Thymus (tissue), 11 donors: ENCODE measurements at regions not wholly inside any gene's neighbourhood (a gene's known extent, or its start where the extent isn't known, plus 50 kb on each side); places are given as distances from the start of the nearest gene placed in this dataset.
"Not testable (repeated sequence)": the region's sequence is repeated elsewhere in the genome, so short reads cannot be mapped to it uniquely, and the experiment has no call there.

Experiments
- DNase-seq, 9 donors: peaks; one replicate each; pipeline ENCODE4 v3.0.0-alpha.2; 2013; ENCODE audit warnings: low spot score in 9 of 9, low read depth in 6 of 9, missing footprints in 1 of 9
- H3K27ac ChIP-seq, 2 donors: one replicate each; pipeline ENCODE4 v1.5.1; 2013; ENCODE audit warnings: control low read depth in 1 of 2, low read depth in 1 of 2, low read length in 1 of 2, mild to moderate bottlenecking in 1 of 2, moderate library complexity in 1 of 2
- H3K27me3 ChIP-seq, 2 donors: one replicate each; pipeline ENCODE4 v1.5.1; 2013; ENCODE audit warnings: low read length in 1 of 2; ENCODE audit not compliant: control insufficient read depth in 2 of 2, insufficient read depth in 1 of 2
- H3K36me3 ChIP-seq, 2 donors: one replicate each; pipeline ENCODE4 v1.5.1; 2013; ENCODE audit warnings: low read length in 1 of 2, mild to moderate bottlenecking in 1 of 2, moderate library complexity in 1 of 2; ENCODE audit not compliant: control insufficient read depth in 2 of 2, insufficient read depth in 2 of 2
- H3K4me1 ChIP-seq, 2 donors: one replicate each; pipeline ENCODE4 v1.5.1; 2013; ENCODE audit warnings: low read length in 2 of 2; ENCODE audit not compliant: control insufficient read depth in 2 of 2, insufficient read depth in 2 of 2
- H3K4me3 ChIP-seq, 2 donors: one replicate each; pipeline ENCODE4 v1.5.1; 2013; ENCODE audit warnings: low read length in 2 of 2, control low read depth in 1 of 2, mild to moderate bottlenecking in 1 of 2
- H3K9me3 ChIP-seq, 2 donors: one replicate each; pipeline ENCODE4 v1.5.1; 2013; ENCODE audit warnings: low read length in 1 of 2, mild to moderate bottlenecking in 1 of 2; ENCODE audit not compliant: control insufficient read depth in 2 of 2, insufficient read depth in 1 of 2
- WGBS: extraction: QIAGEN DNeasy Blood & Tissue Kit; methylation state at CpG from one replicate; pipeline ENCODE4 v1.1.7; 2013; 5-methylcytosine and 5-hydroxymethylcytosine counted together
- donor health status: healthy.

- DNase-seq, result no peak
Observed at GRCh38 chr2:226295123-226295522, 504.5 kb downstream of the IRS1 start.

DNA sequence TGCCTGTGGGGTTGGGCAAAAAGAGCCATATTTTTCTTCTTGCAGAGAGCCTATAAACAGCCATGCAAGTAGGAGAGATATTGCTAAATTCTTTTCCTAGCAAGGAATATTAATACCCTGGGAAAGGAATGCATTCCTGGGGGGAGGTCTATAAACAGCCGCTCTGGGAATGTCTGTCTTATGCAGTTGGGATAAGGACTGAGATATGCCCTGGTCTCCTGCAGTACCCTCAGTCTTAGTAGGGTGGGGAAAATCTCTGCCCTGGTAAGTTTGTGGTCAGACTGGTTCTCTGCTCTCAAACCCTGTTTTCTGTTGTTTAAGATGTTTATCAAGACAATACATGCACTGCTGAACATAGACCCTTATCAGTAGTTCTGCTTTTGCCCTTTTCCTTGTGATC lies 508.3 kb downstream of the IRS1 start:
- not testable (repeated sequence) for H3K9me3 ChIP-seq, DNase-seq, H3K4me3 ChIP-seq, H3K36me3 ChIP-seq, H3K27me3 ChIP-seq, H3K27ac ChIP-seq, H3K4me1 ChIP-seq
- WGBS, result 100% methylated on average over 1 of the region's 1 CpG

More at GRCh38 chr2:226295123-226295522, 504.5 kb downstream of the IRS1 start:
- Histone ChIP-seq H3K27me3 (no peaks in the 10 kb centered on the region), H3K4me1 (no peaks in the 10 kb centered on the region), H3K4me3 (no peak overlapping the region), H3K36me3 (no peaks in the 10 kb centered on the region), H3K27ac (no peak overlapping the region), H3K9me3 (no peaks in the 10 kb centered on the region)
- WGBS, result 41% methylated on average over 1 of the region's 1 CpG

GRCh38 chr2:226286916-226287315 lies 512.7 kb downstream of the IRS1 start:
- no peak for DNase-seq
- H3K27ac ChIP-seq, result no peak overlapping the region
- WGBS, result 82% methylated on average over 2 of the region's 2 CpGs
- H3K36me3 ChIP-seq, result no peaks in the 10 kb centered on the region
- no peaks in the 10 kb centered on the region for H3K9me3 ChIP-seq
- H3K4me3 ChIP-seq, result no peak overlapping the region
- no peaks in the 10 kb centered on the region for H3K27me3 ChIP-seq
- no peaks in the 10 kb centered on the region for H3K4me1 ChIP-seq

DNA sequence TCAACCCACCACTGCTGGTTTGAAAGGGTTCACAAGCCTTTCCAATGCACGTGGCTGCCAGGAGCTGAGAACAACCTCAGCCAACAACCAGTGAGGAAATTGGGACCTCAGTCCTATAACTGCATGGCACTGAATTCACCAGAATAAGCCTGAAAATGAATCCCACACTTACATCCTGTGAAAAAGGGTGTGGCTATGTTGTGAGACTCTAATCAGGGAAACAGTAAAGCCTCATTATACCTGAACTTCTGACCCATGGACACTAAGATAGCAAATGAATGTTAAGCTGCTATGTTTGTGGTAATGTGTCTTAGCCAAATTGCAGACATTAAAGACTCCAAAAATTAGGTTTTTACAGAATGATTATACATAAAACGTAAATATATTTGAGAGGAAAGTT lies 515.8 kb downstream of the IRS1 start:
- no peaks in the 10 kb centered on the region for H3K36me3 ChIP-seq
- no peak overlapping the region for H3K27ac ChIP-seq
- no peak overlapping the region for H3K4me3 ChIP-seq
- H3K4me1 ChIP-seq, result no peaks in the 10 kb centered on the region
- DNase-seq, result no peak
- no peaks in the 10 kb centered on the region for H3K27me3 ChIP-seq
- H3K9me3 ChIP-seq, result no peaks in the 10 kb centered on the region
- WGBS, result 85% methylated on average over 2 of the region's 2 CpGs

GRCh38 chr2:226282151-226282550 lies 517.5 kb downstream of the IRS1 start:
- H3K4me1 ChIP-seq, result no peaks in the 10 kb centered on the region
- H3K27me3 ChIP-seq, result no peaks in the 10 kb centered on the region
- H3K9me3 ChIP-seq, result no peaks in the 10 kb centered on the region
- no peaks in the 10 kb centered on the region for H3K36me3 ChIP-seq
- no peak overlapping the region for H3K27ac ChIP-seq
- no peak for DNase-seq
- WGBS, result 93% methylated on average over 1 of the region's 1 CpG
- no peak overlapping the region for H3K4me3 ChIP-seq

DNA sequence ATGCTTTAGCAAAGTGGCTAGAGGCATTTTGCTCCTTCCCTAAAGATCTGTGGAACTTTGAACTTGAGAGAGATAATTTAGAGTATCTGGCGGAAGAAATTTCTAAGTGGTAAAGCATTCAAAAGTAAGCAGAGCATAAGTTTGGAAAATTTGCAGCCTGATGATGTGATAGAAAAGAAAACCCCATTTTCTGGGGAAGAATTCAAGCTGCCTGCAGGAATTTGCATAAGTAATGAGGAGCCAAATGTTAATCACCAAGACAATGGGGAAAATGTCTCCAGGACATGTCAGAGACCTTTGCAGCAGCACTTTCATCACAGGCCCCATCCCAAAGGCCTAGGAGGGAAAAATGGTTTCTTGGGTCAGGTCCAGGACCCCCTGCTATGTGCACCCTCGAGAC lies 519.5 kb downstream of the IRS1 start:
- not testable (repeated sequence) for H3K4me1 ChIP-seq, H3K27me3 ChIP-seq, H3K36me3 ChIP-seq, DNase-seq, H3K9me3 ChIP-seq, H3K27ac ChIP-seq, H3K4me3 ChIP-seq
- WGBS, result 78% methylated on average over 2 of the region's 2 CpGs

- no peaks in the 10 kb centered on the region for H3K9me3 ChIP-seq
- no peaks in the 10 kb centered on the region for H3K27me3 ChIP-seq
- no peaks in the 10 kb centered on the region for H3K4me1 ChIP-seq
- H3K4me3 ChIP-seq, result no peak overlapping the region
- WGBS, result 79% methylated on average over 1 of the region's 1 CpG
- H3K27ac ChIP-seq, result no peak overlapping the region
- DNase-seq, result no peak
- H3K36me3 ChIP-seq, result no peaks in the 10 kb centered on the region
Observed at GRCh38 chr2:226275215-226275614, 524.4 kb downstream of the IRS1 start.

- no peaks in the 10 kb centered on the region for H3K9me3 ChIP-seq
- H3K27ac ChIP-seq, result no peak overlapping the region
- H3K4me3 ChIP-seq, result no peak overlapping the region
- H3K36me3 ChIP-seq, result no peaks in the 10 kb centered on the region
- no peak for DNase-seq
- H3K27me3 ChIP-seq, result no peaks in the 10 kb centered on the region
- WGBS, result 92% methylated on average over 8 of the region's 8 CpGs
- no peaks in the 10 kb centered on the region for H3K4me1 ChIP-seq
Observed at GRCh38 chr2:226274143-226274542, 525.5 kb downstream of the IRS1 start.

DNA sequence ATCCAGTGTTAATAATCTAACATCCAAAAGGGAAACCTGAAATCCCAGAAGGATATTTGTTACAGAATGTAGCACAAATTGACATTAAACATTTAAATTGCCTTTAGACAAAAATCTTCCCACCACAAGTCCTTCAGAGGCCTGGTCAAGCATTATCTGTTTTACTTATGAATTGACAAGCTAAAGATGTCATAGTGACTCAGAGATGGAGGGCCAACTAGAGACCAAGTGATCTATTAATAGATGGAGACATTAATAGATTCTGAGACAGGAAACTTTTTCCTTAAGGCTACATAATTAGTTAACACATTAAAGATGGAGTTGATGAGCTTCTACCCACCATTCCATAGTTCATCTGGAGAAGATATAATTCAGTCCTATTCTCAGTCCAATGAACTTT lies 526.2 kb downstream of the IRS1 start:
- no peaks in the 10 kb centered on the region for H3K36me3 ChIP-seq
- DNase-seq, result no peak
- H3K4me1 ChIP-seq, result no peaks in the 10 kb centered on the region
- H3K27ac ChIP-seq, result no peak overlapping the region
- H3K9me3 ChIP-seq, result no peaks in the 10 kb centered on the region
- no peak overlapping the region for H3K4me3 ChIP-seq
- H3K27me3 ChIP-seq, result no peaks in the 10 kb centered on the region

DNA sequence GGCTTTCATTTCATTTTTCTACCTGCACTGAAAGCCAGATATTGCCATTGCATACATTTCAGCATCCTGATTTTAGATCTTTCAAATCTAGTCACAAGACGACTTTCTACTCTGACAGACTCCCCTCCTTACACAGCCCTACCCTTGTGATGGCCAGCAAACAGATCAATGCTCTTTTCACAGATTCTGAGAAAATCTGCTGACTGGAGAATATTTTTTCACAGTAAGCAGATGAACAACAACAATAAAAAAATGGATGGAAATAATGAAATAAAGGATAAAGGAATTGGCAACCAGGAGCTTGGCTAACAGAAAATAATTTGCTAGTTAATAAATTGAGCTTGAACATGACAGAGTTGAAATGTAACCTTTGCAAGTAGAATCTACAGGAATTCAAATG lies 527.2 kb downstream of the IRS1 start:
- Histone ChIP-seq H3K27me3 (no peaks in the 10 kb centered on the region), H3K4me3 (no peak overlapping the region), H3K9me3 (no peaks in the 10 kb centered on the region), H3K27ac (no peak overlapping the region), H3K36me3 (no peaks in the 10 kb centered on the region), H3K4me1 (no peaks in the 10 kb centered on the region)
- WGBS, result 76% methylated on average over 1 of the region's 1 CpG
- no peak for DNase-seq
